Nephron progenitor cell (in vitro differentiated cells): ENCODE measurements at regions not wholly inside any gene's neighbourhood (a gene's known extent, or its start where the extent isn't known, plus 50 kb on each side); places are given as distances from the start of the nearest gene placed in this dataset.

Experiments used
- DNase-seq: peaks from one replicate; pipeline ENCODE4 v3.0.0; 2021
- H3K27ac Mint-ChIP-seq: 2 replicates; pipeline ENCODE4 v1.8.0; 2021; ENCODE audit warnings: mild to moderate bottlenecking, moderate library complexity, mixed read lengths
- H3K27me3 Mint-ChIP-seq: 2 replicates; pipeline ENCODE4 v1.8.0; 2021; ENCODE audit warnings: mild to moderate bottlenecking, low read depth, mixed read lengths; ENCODE audit not compliant: poor library complexity
- H3K36me3 Mint-ChIP-seq: 2 replicates; pipeline ENCODE4 v1.8.0; 2021; ENCODE audit warnings: low read depth, mixed read lengths
- H3K4me1 Mint-ChIP-seq: 2 replicates; pipeline ENCODE4 v1.8.0; 2021; ENCODE audit warnings: mixed read lengths
- H3K4me3 Mint-ChIP-seq: 2 replicates; pipeline ENCODE4 v1.8.0; 2021; ENCODE audit warnings: mild to moderate bottlenecking, moderate library complexity, mixed read lengths
- H3K9me3 Mint-ChIP-seq: 2 replicates; pipeline ENCODE4 v1.8.0; 2021; ENCODE audit warnings: mild to moderate bottlenecking, moderate library complexity, mixed read lengths
- TF ChIP-seq, protein P1 (sequence below): fragments of 200-600 bp; sonication (generic); IDR thresholded peaks from 2 replicates; pipeline ENCODE4 v1.5.0; 2021; ENCODE audit warnings: antibody characterized with exemption

- no peaks in the 10 kb centered on the region for H3K36me3 Mint-ChIP-seq
- no peaks in the 10 kb centered on the region for H3K27me3 Mint-ChIP-seq
- TF ChIP-seq, protein P1, sequence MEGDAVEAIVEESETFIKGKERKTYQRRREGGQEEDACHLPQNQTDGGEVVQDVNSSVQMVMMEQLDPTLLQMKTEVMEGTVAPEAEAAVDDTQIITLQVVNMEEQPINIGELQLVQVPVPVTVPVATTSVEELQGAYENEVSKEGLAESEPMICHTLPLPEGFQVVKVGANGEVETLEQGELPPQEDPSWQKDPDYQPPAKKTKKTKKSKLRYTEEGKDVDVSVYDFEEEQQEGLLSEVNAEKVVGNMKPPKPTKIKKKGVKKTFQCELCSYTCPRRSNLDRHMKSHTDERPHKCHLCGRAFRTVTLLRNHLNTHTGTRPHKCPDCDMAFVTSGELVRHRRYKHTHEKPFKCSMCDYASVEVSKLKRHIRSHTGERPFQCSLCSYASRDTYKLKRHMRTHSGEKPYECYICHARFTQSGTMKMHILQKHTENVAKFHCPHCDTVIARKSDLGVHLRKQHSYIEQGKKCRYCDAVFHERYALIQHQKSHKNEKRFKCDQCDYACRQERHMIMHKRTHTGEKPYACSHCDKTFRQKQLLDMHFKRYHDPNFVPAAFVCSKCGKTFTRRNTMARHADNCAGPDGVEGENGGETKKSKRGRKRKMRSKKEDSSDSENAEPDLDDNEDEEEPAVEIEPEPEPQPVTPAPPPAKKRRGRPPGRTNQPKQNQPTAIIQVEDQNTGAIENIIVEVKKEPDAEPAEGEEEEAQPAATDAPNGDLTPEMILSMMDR = no peak
- no peaks in the 10 kb centered on the region for H3K9me3 Mint-ChIP-seq
- peaks cover 30% of the 10 kb centered on the region for H3K4me1 Mint-ChIP-seq
- no peak for DNase-seq
- H3K4me3 Mint-ChIP-seq = no peak overlapping the region
- no peak overlapping the region for H3K27ac Mint-ChIP-seq
These were observed 79.9 kb upstream of the PEX5L start for GRCh38 chr3:180116658-180117057.

GRCh38 chr3:180117381-180118163 lies 80.8 kb upstream of the PEX5L start:
- no peaks in the 10 kb centered on the region for H3K27me3 Mint-ChIP-seq
- H3K36me3 Mint-ChIP-seq = no peaks in the 10 kb centered on the region
- H3K4me1 Mint-ChIP-seq = peaks cover 30% of the 10 kb centered on the region
- DNase-seq = no peak
- TF ChIP-seq, protein P1 = no peak
- H3K9me3 Mint-ChIP-seq = no peaks in the 10 kb centered on the region
- H3K27ac Mint-ChIP-seq = no peak overlapping the region
- no peak overlapping the region for H3K4me3 Mint-ChIP-seq

DNA sequence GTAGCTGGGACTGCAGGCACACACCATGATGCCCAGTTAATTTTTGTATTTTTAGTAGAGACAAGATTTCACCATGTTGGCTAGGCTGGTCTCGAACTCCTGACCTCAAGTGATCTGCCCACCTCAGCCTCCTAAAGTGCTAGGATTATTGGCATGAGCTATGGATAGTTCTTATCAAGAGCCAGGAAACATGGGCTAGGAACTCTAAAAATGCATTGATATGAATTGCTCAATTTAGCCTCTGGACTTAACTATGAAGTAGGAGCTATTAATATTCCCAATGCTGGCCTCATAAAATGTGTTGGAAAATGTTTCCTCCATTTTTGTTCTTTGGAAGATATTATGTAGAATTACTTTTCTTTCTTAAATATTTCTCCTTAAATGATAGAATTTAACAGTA lies 82.8 kb upstream of the PEX5L start:
- Mint-ChIP-seq H3K36me3 (peaks cover 6% of the 10 kb centered on the region), H3K27ac (no peak overlapping the region), H3K9me3 (peaks cover 15% of the 10 kb centered on the region), H3K4me1 (peaks cover 21% of the 10 kb centered on the region), H3K4me3 (no peak overlapping the region), H3K27me3 (no peaks in the 10 kb centered on the region)
- DNase-seq = no peak
- TF ChIP-seq, protein P1 = no peak

- DNase-seq = no peak
- Mint-ChIP-seq H3K27ac (no peak overlapping the region), H3K4me1 (no peaks in the 10 kb centered on the region), H3K9me3 (peaks cover 35% of the 10 kb centered on the region), H3K27me3 (no peaks in the 10 kb centered on the region), H3K4me3 (no peak overlapping the region), H3K36me3 (peaks cover 10% of the 10 kb centered on the region)
- TF ChIP-seq, protein P1 = no peak
These were observed 87.2 kb upstream of the PEX5L start for GRCh38 chr3:180123928-180124327.

- Mint-ChIP-seq H3K27ac (no peak overlapping the region), H3K36me3 (no peaks in the 10 kb centered on the region), H3K27me3 (no peaks in the 10 kb centered on the region), H3K9me3 (peaks cover 13% of the 10 kb centered on the region), H3K4me1 (peaks cover 14% of the 10 kb centered on the region), H3K4me3 (no peak overlapping the region)
- TF ChIP-seq, protein P1 = no peak
- no peak for DNase-seq
These were observed 94.4 kb upstream of the PEX5L start for GRCh38 chr3:180131169-180131568.

- TF ChIP-seq, protein P1 = no peak
- Mint-ChIP-seq H3K9me3 (peaks cover 16% of the 10 kb centered on the region), H3K36me3 (no peaks in the 10 kb centered on the region), H3K4me1 (peaks cover 18% of the 10 kb centered on the region), H3K27me3 (no peaks in the 10 kb centered on the region), H3K27ac (peak overlapping the region; percentile 11), H3K4me3 (no peak overlapping the region)
- no peak for DNase-seq
These were observed 98.4 kb upstream of the PEX5L start for GRCh38 chr3:180135101-180135500.
